ENCODE measurements at regions not wholly inside any gene's neighbourhood (a gene's known extent, or its start where the extent isn't known, plus 50 kb on each side); places are given as distances from the start of the nearest gene placed in this dataset.

DNA sequence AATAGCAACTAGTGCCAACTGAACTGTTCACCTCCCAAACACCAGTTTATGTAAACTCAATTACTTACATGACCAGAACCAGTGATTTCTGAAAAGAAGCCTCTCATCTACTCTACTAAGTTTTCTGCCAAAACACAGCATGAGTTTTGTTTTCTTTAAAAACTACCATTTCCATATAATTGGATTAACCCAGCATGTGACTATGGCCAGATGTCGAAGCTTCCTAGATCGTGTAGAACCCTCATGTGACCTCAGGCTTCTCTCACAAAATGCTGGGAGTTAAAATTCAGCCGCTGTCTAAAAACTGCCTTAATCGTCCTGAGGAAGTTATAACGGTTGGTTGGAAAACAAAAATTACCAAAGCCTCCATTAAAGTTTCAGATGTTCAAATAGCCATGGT is 303.5 kb downstream of the IRX1 start:
- TF ChIP-seq, protein P1, sequence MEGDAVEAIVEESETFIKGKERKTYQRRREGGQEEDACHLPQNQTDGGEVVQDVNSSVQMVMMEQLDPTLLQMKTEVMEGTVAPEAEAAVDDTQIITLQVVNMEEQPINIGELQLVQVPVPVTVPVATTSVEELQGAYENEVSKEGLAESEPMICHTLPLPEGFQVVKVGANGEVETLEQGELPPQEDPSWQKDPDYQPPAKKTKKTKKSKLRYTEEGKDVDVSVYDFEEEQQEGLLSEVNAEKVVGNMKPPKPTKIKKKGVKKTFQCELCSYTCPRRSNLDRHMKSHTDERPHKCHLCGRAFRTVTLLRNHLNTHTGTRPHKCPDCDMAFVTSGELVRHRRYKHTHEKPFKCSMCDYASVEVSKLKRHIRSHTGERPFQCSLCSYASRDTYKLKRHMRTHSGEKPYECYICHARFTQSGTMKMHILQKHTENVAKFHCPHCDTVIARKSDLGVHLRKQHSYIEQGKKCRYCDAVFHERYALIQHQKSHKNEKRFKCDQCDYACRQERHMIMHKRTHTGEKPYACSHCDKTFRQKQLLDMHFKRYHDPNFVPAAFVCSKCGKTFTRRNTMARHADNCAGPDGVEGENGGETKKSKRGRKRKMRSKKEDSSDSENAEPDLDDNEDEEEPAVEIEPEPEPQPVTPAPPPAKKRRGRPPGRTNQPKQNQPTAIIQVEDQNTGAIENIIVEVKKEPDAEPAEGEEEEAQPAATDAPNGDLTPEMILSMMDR (IDR thresholded peaks at IDR 0.05), result no peak
- TF ChIP-seq ZFX (IDR thresholded peaks at IDR 0.05; ENCODE audit: borderline replicate concordance), result no peak

Measured in 22Rv1 (cell line).